SU-DHL-6 (cell line): ENCODE measurements at regions not wholly inside any gene's neighbourhood (a gene's known extent, or its start where the extent isn't known, plus 50 kb on each side); places are given as distances from the start of the nearest gene placed in this dataset.

Experiments
- H2AFZ ChIP-seq: fragments of 200-600 bp; sonication (generic); 2 replicates; pipeline ENCODE4 v1.6.1; 2014; ENCODE audit warnings: low read depth, mild to moderate bottlenecking, moderate library complexity, mixed read lengths, antibody characterized with exemption, low read length; ENCODE audit not compliant: severe bottlenecking
- H3F3A ChIP-seq: fragments of 200-600 bp; shearing (Covaris generic); 2 replicates; pipeline ENCODE4 v1.6.0; 2016; ENCODE audit warnings: antibody characterized with exemption, mild to moderate bottlenecking; ENCODE audit not compliant: insufficient read depth
- H3K27ac ChIP-seq: fragments of 200-600 bp; sonication (generic); 2 replicates; pipeline ENCODE4 v1.5.1; 2016; ENCODE audit warnings: low read depth, mild to moderate bottlenecking, low read length, moderate library complexity, mixed read lengths
- H3K27me3 ChIP-seq: fragments of 200-600 bp; sonication (generic), shearing (Covaris generic); 2 replicates; pipeline ENCODE4 v1.6.0; 2014; ENCODE audit warnings: mild to moderate bottlenecking, low read length
- H3K36me3 ChIP-seq: fragments of 200-600 bp; sonication (generic); 2 replicates; pipeline ENCODE4 v1.6.1; 2014; ENCODE audit warnings: mild to moderate bottlenecking, low read length, mixed read lengths
- H3K4me2 ChIP-seq: fragments of 300-600, 200-600 bp; shearing (Covaris generic), sonication (generic); 2 replicates; pipeline ENCODE4 v1.6.0; 2014; ENCODE audit warnings: low read length, low read depth, mild to moderate bottlenecking; ENCODE audit not compliant: poor library complexity, severe bottlenecking
- H3K4me3 ChIP-seq: fragments of 200-600 bp; sonication (generic); 2 replicates; pipeline ENCODE4 v1.5.1; 2014; ENCODE audit warnings: antibody characterized with exemption, low read length, mild to moderate bottlenecking, mixed read lengths; ENCODE audit not compliant: insufficient read depth, poor library complexity, severe bottlenecking
- H3K79me2 ChIP-seq: fragments of 200-600 bp; sonication (generic); 2 replicates; pipeline ENCODE4 v1.6.1; 2014; ENCODE audit warnings: mild to moderate bottlenecking, low read length, moderate library complexity; ENCODE audit not compliant: insufficient read depth
- H3K9ac ChIP-seq: fragments of 200-600 bp; sonication (generic); 2 replicates; pipeline ENCODE4 v1.7.0; 2014; ENCODE audit warnings: mild to moderate bottlenecking, low read length
- H3K9me2 ChIP-seq: fragments of 200-600 bp; sonication (generic); replicated peaks from 2 replicates; pipeline ENCODE4 v1.6.1; 2014; ENCODE audit warnings: low read length; ENCODE audit not compliant: insufficient read depth
- H3K9me3 ChIP-seq: fragments of 200-600 bp; sonication (generic); 2 replicates; pipeline ENCODE4 v1.6.1; 2014; ENCODE audit warnings: low read length, mixed read lengths; ENCODE audit not compliant: insufficient read depth
- H4K20me1 ChIP-seq: fragments of 200-600 bp; sonication (generic); 2 replicates; pipeline ENCODE4 v1.6.1; 2014; ENCODE audit warnings: low read depth, mild to moderate bottlenecking, antibody characterized with exemption, low read length, moderate library complexity, mixed read lengths
- CTCF ChIP-seq: fragments of 200-600 bp; sonication (generic); IDR thresholded peaks from one replicate; pipeline ENCODE4 v1.5.1; 2017; ENCODE audit warnings: antibody characterized with exemption, mild to moderate bottlenecking, low read length, moderate library complexity; ENCODE audit not compliant: insufficient read depth, poor library complexity, severe bottlenecking
- EZH2phosphoT487 ChIP-seq: fragments of 200-600 bp; sonication (generic), shearing (Covaris generic); conservative IDR thresholded peaks from 2 replicates; pipeline ENCODE4 v1.6.1; 2018; ENCODE audit warnings: mild to moderate bottlenecking, antibody characterized with exemption, low read length, moderate library complexity, mixed read lengths

DNA sequence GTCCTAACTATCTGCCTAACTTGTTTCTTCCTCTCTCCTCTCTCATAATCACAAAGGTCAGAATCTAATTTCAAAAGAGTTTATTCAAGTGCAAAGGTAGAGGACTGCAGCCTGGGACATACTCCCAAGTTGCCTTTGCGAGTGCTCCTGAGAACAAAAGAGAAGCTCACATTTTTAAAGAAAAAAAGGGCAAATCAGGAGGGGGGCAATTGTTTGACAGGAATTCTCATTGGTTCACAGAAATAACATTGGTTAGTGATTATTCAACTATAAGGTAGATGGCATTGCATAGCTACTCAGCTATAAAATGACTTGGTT lies 108.1 kb upstream of the RAI14 start:
- Histone ChIP-seq H3K27me3 (no peaks in the 10 kb centered on the region), H3K79me2 (no peaks in the 10 kb centered on the region), H3K4me3 (no peak overlapping the region), H3K9me3 (peaks cover 15% of the 10 kb centered on the region; the same call in 1 of the 2 replicates), H3K9ac (no peak overlapping the region), H3K4me2 (no peak overlapping the region), H4K20me1 (no peaks in the 10 kb centered on the region), H3K36me3 (no peaks in the 10 kb centered on the region), H3F3A (no peaks in the 10 kb centered on the region), H3K9me2 (no peaks in the 10 kb centered on the region), H2AFZ (no peak overlapping the region), H3K27ac (no peak overlapping the region)
- no peak for TF ChIP-seq EZH2phosphoT487
- TF ChIP-seq CTCF, result no peak

- H3K27me3 ChIP-seq, result no peaks in the 10 kb centered on the region
- no peak overlapping the region for H3K4me2 ChIP-seq
- H3K4me3 ChIP-seq, result no peak overlapping the region
- peaks cover 15% of the 10 kb centered on the region; the same call in 1 of the 2 replicates for H3K9me3 ChIP-seq
- no peaks in the 10 kb centered on the region for H3F3A ChIP-seq
- no peak overlapping the region for H2AFZ ChIP-seq
- H3K36me3 ChIP-seq, result no peaks in the 10 kb centered on the region
- no peaks in the 10 kb centered on the region for H3K79me2 ChIP-seq
- H3K9me2 ChIP-seq, result no peaks in the 10 kb centered on the region
- H3K9ac ChIP-seq, result no peak overlapping the region
- TF ChIP-seq EZH2phosphoT487 (no peak), CTCF (no peak)
- no peaks in the 10 kb centered on the region for H4K20me1 ChIP-seq
- no peak overlapping the region for H3K27ac ChIP-seq
Measured at GRCh38 chr5:34550247-34550646, 105.9 kb upstream of the RAI14 start.

DNA sequence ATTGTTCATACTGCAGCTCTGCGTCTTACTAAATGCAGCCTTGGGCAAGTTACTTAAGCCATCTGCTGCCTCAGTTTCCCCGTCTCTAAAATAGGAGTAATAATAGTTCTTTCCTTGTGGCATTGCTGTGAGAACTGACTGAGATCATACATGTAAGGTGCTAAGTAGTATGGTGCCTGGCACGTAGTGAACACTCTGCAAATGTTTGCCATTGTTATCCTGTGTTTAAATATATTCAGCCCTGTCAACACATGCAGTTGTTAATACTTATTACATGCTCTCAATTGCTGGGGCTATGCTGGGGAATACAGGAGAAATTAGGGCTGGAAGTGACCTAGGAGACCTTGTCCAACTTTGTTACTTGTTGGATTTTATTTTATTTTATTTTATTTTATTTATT lies 105.2 kb upstream of the RAI14 start:
- Histone ChIP-seq H2AFZ (no peak overlapping the region), H3K79me2 (no peaks in the 10 kb centered on the region), H3K27ac (no peak overlapping the region), H3K9ac (no peak overlapping the region), H3K4me3 (no peak overlapping the region), H4K20me1 (no peaks in the 10 kb centered on the region), H3K27me3 (no peaks in the 10 kb centered on the region), H3F3A (no peaks in the 10 kb centered on the region), H3K9me2 (no peaks in the 10 kb centered on the region), H3K4me2 (no peak overlapping the region), H3K36me3 (no peaks in the 10 kb centered on the region), H3K9me3 (peaks cover 15% of the 10 kb centered on the region; the same call in 1 of the 2 replicates)
- TF ChIP-seq CTCF (no peak), EZH2phosphoT487 (no peak)
